DMS153 (cell line): ENCODE measurements at regions not wholly inside any gene's neighbourhood (a gene's known extent, or its start where the extent isn't known, plus 50 kb on each side); places are given as distances from the start of the nearest gene placed in this dataset.

Source experiments
- DNase-seq: peaks from one replicate; lab custom pipeline; 2025; lab: John Stamatoyannopoulos, UW

- no peak for DNase-seq
Measured at GRCh38 chr2:83650161-83650560, 808.9 kb downstream of the SUCLG1 start.

GRCh38 chr2:83640506-83640905 lies 818.6 kb downstream of the SUCLG1 start:
- DNase-seq: no peak

GRCh38 chr2:83633423-83633822 lies 825.7 kb downstream of the SUCLG1 start:
- no peak for DNase-seq

- DNase-seq: no peak
Measured at GRCh38 chr2:83630351-83630750, 828.7 kb downstream of the SUCLG1 start.

- no peak for DNase-seq
Measured at GRCh38 chr2:83615511-83615910, 843.6 kb downstream of the SUCLG1 start.

- no peak for DNase-seq
Measured at GRCh38 chr2:83613178-83613577, 845.9 kb downstream of the SUCLG1 start.

GRCh38 chr2:83602753-83603152 lies 856.3 kb downstream of the SUCLG1 start:
- DNase-seq: no peak

GRCh38 chr2:83596592-83597282 lies 862.3 kb downstream of the SUCLG1 start:
- no peak for DNase-seq

- DNase-seq: no peak
Measured at GRCh38 chr2:83595926-83596325, 863.2 kb downstream of the SUCLG1 start.

- DNase-seq: no peak
Measured at GRCh38 chr2:83595121-83595690, 863.9 kb downstream of the SUCLG1 start.

GRCh38 chr2:83594241-83595120 lies 864.6 kb downstream of the SUCLG1 start:
- DNase-seq: no peak

- no peak for DNase-seq
Measured at GRCh38 chr2:83587309-83587708, 871.8 kb downstream of the SUCLG1 start.

GRCh38 chr2:83585250-83585649 lies 873.8 kb downstream of the SUCLG1 start:
- no peak for DNase-seq

GRCh38 chr2:83584672-83585071 lies 874.4 kb downstream of the SUCLG1 start:
- no peak for DNase-seq

GRCh38 chr2:83582589-83582988 lies 876.5 kb downstream of the SUCLG1 start:
- no peak for DNase-seq

- no peak for DNase-seq
Measured at GRCh38 chr2:83579507-83579906, 879.6 kb downstream of the SUCLG1 start.

GRCh38 chr2:83578405-83578804 lies 880.7 kb downstream of the SUCLG1 start:
- no peak for DNase-seq

GRCh38 chr2:83574614-83575013 lies 884.5 kb downstream of the SUCLG1 start:
- no peak for DNase-seq

- DNase-seq: no peak
Measured at GRCh38 chr2:83573060-83573459, 886.0 kb downstream of the SUCLG1 start.

- no peak for DNase-seq
Measured at GRCh38 chr2:83572400-83572799, 886.7 kb downstream of the SUCLG1 start.

- DNase-seq: no peak
Measured at GRCh38 chr2:83567551-83567950, 891.5 kb downstream of the SUCLG1 start.

- DNase-seq: no peak
Measured at GRCh38 chr2:83565626-83566025, 893.5 kb downstream of the SUCLG1 start.

GRCh38 chr2:83565181-83565580 lies 893.9 kb downstream of the SUCLG1 start:
- no peak for DNase-seq
